ENCODE measurements at regions not wholly inside any gene's neighbourhood (a gene's known extent, or its start where the extent isn't known, plus 50 kb on each side); places are given as distances from the start of the nearest gene placed in this dataset.

- no peak for DNase-seq
Observed at GRCh38 chr5:156182174-156182967, 144.6 kb upstream of the SGCD start.

GRCh38 chr5:156186760-156187159 lies 140.2 kb upstream of the SGCD start:
- Histone ChIP-seq H3K79me2 (ENCODE audit: insufficient read depth, low read length) (no peaks in the 10 kb centered on the region), H3K9me3 (ENCODE audit: insufficient read depth, low read length, severe bottlenecking) (no peaks in the 10 kb centered on the region), H2AFZ (ENCODE audit: low read depth, low read length) (no peak overlapping the region), H3K4me3 (ENCODE audit: low read depth in 1 of 2, low read length in 2 of 2) (no peak overlapping the region), H3K27ac (ENCODE audit: low read length) (no peak overlapping the region), H3K4me1 (ENCODE audit: insufficient read depth, low read length) (no peaks in the 10 kb centered on the region), H3K9ac (ENCODE audit: low read depth, low read length) (no peak overlapping the region), H3K36me3 (ENCODE audit: insufficient read depth, low read length) (no peaks in the 10 kb centered on the region), H3K27me3 (ENCODE audit: insufficient read depth, low read length, poor library complexity) (no peaks in the 10 kb centered on the region), H3K4me2 (ENCODE audit: insufficient read depth, low read length) (no peak overlapping the region), H4K20me1 (ENCODE audit: insufficient read depth, low read length) (no peaks in the 10 kb centered on the region)
- DNase-seq (no peak), ATAC-seq (ENCODE audit: insufficient read depth, low read depth) (no peak)
- TF ChIP-seq CTCF (IDR thresholded peaks at IDR 0.05; ENCODE audit: borderline replicate concordance, extremely low read depth, low read length, poor library complexity, severe bottlenecking): no peak
- TF ChIP-seq EZH2 (IDR thresholded peaks at IDR 0.05; ENCODE audit: borderline replicate concordance, low read depth, low read length, severe bottlenecking): no peak

More at GRCh38 chr5:156182174-156182967, 144.6 kb upstream of the SGCD start:
- Histone ChIP-seq H4K20me1 (ENCODE audit: insufficient read depth, low read length) (no peaks in the 10 kb centered on the region), H3K27ac (ENCODE audit: low read length) (no peak overlapping the region), H3K9ac (ENCODE audit: low read depth, low read length) (no peak overlapping the region), H3K4me3 (ENCODE audit: low read depth in 1 of 2, low read length in 2 of 2) (no peak overlapping the region), H3K36me3 (ENCODE audit: insufficient read depth, low read length) (no peaks in the 10 kb centered on the region), H3K4me1 (ENCODE audit: insufficient read depth, low read length) (no peaks in the 10 kb centered on the region), H3K4me2 (ENCODE audit: insufficient read depth, low read length) (no peak overlapping the region), H3K9me3 (ENCODE audit: insufficient read depth, low read length, severe bottlenecking) (no peaks in the 10 kb centered on the region), H3K79me2 (ENCODE audit: insufficient read depth, low read length) (no peaks in the 10 kb centered on the region), H2AFZ (ENCODE audit: low read depth, low read length) (no peak overlapping the region), H3K27me3 (ENCODE audit: insufficient read depth, low read length, poor library complexity) (no peaks in the 10 kb centered on the region)
- no peak for TF ChIP-seq CTCF (IDR thresholded peaks at IDR 0.05; ENCODE audit: borderline replicate concordance, extremely low read depth, low read length, poor library complexity, severe bottlenecking)
- no peak for TF ChIP-seq EZH2 (IDR thresholded peaks at IDR 0.05; ENCODE audit: borderline replicate concordance, low read depth, low read length, severe bottlenecking)
- no peak for ATAC-seq (ENCODE audit: insufficient read depth, low read depth)

GRCh38 chr5:156188016-156188415 lies 138.9 kb upstream of the SGCD start:
- H3K79me2 ChIP-seq (ENCODE audit: insufficient read depth, low read length): no peaks in the 10 kb centered on the region
- TF ChIP-seq EZH2 (IDR thresholded peaks at IDR 0.05; ENCODE audit: borderline replicate concordance, low read depth, low read length, severe bottlenecking): no peak
- no peak for TF ChIP-seq CTCF (IDR thresholded peaks at IDR 0.05; ENCODE audit: borderline replicate concordance, extremely low read depth, low read length, poor library complexity, severe bottlenecking)
- H3K9ac ChIP-seq (ENCODE audit: low read depth, low read length): no peak overlapping the region
- no peaks in the 10 kb centered on the region for H3K27me3 ChIP-seq (ENCODE audit: insufficient read depth, low read length, poor library complexity)
- no peak overlapping the region for H2AFZ ChIP-seq (ENCODE audit: low read depth, low read length)
- no peaks in the 10 kb centered on the region for H3K4me1 ChIP-seq (ENCODE audit: insufficient read depth, low read length)
- DNase-seq: no peak
- H4K20me1 ChIP-seq (ENCODE audit: insufficient read depth, low read length): no peaks in the 10 kb centered on the region
- no peak overlapping the region for H3K4me2 ChIP-seq (ENCODE audit: insufficient read depth, low read length)
- no peak for ATAC-seq (ENCODE audit: insufficient read depth, low read depth)
- H3K4me3 ChIP-seq (ENCODE audit: low read depth in 1 of 2, low read length in 2 of 2): no peak overlapping the region
- no peaks in the 10 kb centered on the region for H3K36me3 ChIP-seq (ENCODE audit: insufficient read depth, low read length)
- H3K9me3 ChIP-seq (ENCODE audit: insufficient read depth, low read length, severe bottlenecking): no peaks in the 10 kb centered on the region
- H3K27ac ChIP-seq (ENCODE audit: low read length): no peak overlapping the region

Measured in DND-41 (cell line).